RWPE1 (cell line): ENCODE measurements at regions not wholly inside any gene's neighbourhood (a gene's known extent, or its start where the extent isn't known, plus 50 kb on each side); places are given as distances from the start of the nearest gene placed in this dataset.

Experiments used
- CTCF ChIA-PET: fragments of 350-600 bp; sonication (Branson Sonifier 250); formaldehyde crosslinking; extraction: SDS; loops from one replicate; lab custom pipeline; 2021; lab: Yijun Ruan, JAX
- POLR2A ChIA-PET: fragments of 400-600 bp; formaldehyde crosslinking; extraction: SDS; loops from one replicate; lab custom pipeline; 2020; ENCODE audit warnings: antibody characterized with exemption; ENCODE audit not compliant: low non-redundant PET; lab: Yijun Ruan, JAX
- DNase-seq: peaks from one replicate; pipeline ENCODE4 v3.0.0; 2012; ENCODE audit warnings: low spot score
- H3K27ac ChIP-seq: fragments of 450-650 bp; 2 replicates; pipeline ENCODE4 v1.5.1; 2017
- TF ChIP-seq, protein P1 (sequence below): fragments of 450-650 bp; conservative IDR thresholded peaks from 2 replicates; pipeline ENCODE4 v1.5.1; 2017; ENCODE audit warnings: low read depth, mild to moderate bottlenecking

DNA sequence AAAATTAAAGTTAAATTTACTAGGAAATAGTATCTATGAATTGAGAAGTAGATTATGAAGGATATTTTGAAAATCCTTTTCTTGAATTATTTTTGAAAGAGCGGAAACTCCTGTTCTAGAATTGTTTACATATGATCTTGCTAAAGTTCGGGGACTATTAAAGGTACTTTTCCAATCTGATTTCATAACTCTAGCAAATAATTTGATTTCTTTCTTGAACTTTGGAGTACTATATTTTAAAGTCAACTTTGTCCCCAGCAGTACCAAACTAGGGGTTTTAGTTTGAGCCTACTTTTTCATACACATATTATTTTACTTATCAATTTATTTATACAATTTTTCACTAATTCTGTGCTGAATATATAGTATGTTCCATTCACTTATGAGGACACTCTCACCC, 364.7 kb downstream of the FSIP2 start:
- ChIA-PET CTCF (interaction anchor here (0.7 kb wide), 1 partner anchor 1408 kb away, joined by 3 read pairs; no protein-coding TSS in a partner anchor), POLR2A (no interaction called here)
- TF ChIP-seq, protein P1, sequence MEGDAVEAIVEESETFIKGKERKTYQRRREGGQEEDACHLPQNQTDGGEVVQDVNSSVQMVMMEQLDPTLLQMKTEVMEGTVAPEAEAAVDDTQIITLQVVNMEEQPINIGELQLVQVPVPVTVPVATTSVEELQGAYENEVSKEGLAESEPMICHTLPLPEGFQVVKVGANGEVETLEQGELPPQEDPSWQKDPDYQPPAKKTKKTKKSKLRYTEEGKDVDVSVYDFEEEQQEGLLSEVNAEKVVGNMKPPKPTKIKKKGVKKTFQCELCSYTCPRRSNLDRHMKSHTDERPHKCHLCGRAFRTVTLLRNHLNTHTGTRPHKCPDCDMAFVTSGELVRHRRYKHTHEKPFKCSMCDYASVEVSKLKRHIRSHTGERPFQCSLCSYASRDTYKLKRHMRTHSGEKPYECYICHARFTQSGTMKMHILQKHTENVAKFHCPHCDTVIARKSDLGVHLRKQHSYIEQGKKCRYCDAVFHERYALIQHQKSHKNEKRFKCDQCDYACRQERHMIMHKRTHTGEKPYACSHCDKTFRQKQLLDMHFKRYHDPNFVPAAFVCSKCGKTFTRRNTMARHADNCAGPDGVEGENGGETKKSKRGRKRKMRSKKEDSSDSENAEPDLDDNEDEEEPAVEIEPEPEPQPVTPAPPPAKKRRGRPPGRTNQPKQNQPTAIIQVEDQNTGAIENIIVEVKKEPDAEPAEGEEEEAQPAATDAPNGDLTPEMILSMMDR, result no peak
- DNase-seq, result no peak
- H3K27ac ChIP-seq, result no peak overlapping the region

DNA sequence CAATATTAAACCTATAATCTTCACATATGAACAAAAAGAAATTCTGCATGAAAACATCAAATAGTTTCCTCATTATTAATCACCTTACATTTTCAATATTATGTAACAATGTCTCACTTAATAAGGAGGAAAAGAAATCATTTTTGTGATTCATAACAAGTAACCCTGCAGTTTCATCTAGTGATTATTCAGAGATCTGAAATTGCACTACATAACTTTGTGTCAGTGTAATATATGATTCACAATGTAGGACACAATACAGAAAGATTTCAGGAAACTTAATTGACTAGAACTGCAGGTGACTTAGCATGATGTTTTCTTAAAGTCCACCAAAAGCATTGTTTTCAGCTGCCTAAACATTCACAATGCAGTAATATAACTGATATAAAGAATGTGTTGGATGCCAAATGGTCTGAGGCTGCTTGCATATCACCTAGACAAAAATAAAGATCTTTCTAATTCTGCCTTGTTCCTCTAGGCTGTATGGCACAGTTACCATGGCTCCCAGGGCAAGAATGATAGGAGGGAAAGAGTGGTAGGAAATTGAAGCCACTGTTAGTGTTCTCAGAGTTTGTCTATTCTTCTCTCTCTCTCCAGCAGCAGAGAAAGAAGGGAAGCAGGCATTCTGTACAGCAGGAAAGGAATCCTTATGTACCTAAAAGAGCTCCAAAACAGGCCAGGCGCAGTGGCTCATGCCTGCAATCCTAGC, 366.6 kb downstream of the FSIP2 start:
- no peak for DNase-seq
- CTCF ChIA-PET, result no interaction called here
- POLR2A ChIA-PET, result no interaction called here
- H3K27ac ChIP-seq, result no peak overlapping the region
- TF ChIP-seq, protein P1, result no peak

DNA sequence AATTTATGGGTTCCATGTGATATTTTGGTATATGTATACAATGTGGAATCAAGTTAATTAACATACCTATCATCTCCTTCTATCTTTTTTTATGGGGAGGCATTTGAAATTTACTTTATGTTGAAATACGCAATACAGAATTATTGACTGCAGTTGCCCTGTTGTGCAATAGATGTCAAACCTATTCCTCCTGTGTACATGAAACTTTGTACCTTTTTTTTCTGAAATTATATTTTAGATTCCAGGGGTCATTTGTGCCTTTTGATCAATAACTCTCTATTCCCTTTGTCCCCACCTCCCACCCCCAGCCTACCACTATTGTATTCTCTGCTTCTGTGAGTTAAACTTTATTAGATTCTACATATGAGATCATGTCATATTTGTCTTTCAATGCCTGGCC, 369.9 kb downstream of the FSIP2 start:
- no peak overlapping the region for H3K27ac ChIP-seq
- ChIA-PET POLR2A (no interaction called here), CTCF (no interaction called here)
- DNase-seq, result no peak
- TF ChIP-seq, protein P1, result no peak

DNA sequence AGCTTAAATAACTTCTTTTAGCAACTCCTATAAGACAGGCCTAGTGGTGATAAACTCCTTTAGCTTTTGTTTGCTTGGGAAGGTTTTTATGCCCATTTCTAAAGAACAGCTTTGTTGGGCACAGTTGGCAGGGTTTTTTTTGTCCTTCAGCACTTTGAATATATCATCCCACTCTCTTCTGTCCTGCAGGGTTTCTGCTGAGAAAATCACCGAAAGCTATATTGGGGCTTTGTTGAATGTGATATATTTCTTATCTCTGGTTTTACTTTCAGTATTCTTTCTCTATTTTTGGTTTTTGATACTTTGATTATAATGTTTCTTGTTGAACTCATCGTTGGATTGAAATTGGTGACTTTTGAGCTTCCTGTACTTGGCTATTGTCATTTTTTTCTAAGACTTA, 372.8 kb upstream of the ZC3H15 start:
- POLR2A ChIA-PET, result no interaction called here
- H3K27ac ChIP-seq, result no peak overlapping the region
- TF ChIP-seq, protein P1, result no peak
- no peak for DNase-seq
- CTCF ChIA-PET, result interaction anchor here (0.6 kb wide), 1 partner anchor 499 kb away, joined by 3 read pairs; no protein-coding TSS in a partner anchor

DNA sequence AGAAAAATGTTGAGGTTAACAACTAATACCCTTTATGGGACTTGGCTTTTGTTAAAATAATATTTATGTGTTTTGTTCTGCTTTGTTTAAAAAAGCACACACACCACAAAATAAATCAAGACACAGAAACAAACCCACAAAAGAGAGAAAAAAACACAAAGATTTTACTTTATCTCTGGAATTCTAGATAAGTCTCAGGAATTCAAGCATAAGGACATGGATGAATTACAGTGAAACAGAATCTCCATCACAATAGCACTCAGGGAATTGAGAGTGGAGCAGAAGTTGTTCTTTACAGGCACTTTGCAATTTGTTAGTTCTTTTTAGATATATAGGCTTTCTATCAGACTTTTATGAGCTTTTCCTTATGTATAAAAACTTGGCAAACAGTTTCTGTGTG, 360.9 kb upstream of the ZC3H15 start:
- TF ChIP-seq, protein P1, result no peak
- ChIA-PET CTCF (no interaction called here), POLR2A (no interaction called here)
- DNase-seq, result no peak
- no peak overlapping the region for H3K27ac ChIP-seq

DNA sequence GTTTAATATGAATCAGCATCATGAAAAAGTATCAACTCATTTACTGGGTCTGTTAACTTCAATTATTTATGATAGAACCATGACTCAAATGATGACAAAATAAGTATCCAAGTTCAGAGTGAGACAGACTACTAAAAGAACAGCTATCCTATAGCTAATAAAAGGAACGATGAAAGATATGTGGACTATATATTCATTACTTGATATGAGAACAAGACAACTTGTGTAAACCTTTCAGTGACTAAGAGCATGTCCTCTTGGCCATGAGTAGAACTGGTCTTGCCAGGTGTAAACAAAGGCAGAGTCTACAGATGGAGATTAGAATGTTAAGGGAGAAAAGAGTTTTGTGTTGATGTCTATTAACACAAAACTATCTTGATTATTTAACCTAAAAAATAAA, 360.4 kb upstream of the ZC3H15 start:
- no peak for DNase-seq
- POLR2A ChIA-PET, result no interaction called here
- CTCF ChIA-PET, result no interaction called here
- TF ChIP-seq, protein P1, result no peak
- H3K27ac ChIP-seq, result no peak overlapping the region
